ENCODE measurements at regions not wholly inside any gene's neighbourhood (a gene's known extent, or its start where the extent isn't known, plus 50 kb on each side); places are given as distances from the start of the nearest gene placed in this dataset.

- TF ChIP-seq, protein P1, sequence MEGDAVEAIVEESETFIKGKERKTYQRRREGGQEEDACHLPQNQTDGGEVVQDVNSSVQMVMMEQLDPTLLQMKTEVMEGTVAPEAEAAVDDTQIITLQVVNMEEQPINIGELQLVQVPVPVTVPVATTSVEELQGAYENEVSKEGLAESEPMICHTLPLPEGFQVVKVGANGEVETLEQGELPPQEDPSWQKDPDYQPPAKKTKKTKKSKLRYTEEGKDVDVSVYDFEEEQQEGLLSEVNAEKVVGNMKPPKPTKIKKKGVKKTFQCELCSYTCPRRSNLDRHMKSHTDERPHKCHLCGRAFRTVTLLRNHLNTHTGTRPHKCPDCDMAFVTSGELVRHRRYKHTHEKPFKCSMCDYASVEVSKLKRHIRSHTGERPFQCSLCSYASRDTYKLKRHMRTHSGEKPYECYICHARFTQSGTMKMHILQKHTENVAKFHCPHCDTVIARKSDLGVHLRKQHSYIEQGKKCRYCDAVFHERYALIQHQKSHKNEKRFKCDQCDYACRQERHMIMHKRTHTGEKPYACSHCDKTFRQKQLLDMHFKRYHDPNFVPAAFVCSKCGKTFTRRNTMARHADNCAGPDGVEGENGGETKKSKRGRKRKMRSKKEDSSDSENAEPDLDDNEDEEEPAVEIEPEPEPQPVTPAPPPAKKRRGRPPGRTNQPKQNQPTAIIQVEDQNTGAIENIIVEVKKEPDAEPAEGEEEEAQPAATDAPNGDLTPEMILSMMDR (IDR thresholded peaks at IDR 0.05) = no peak
- no peak for TF ChIP-seq POLR2A (IDR thresholded peaks at IDR 0.05)
Observed at GRCh38 chr2:153100151-153100550, 378.4 kb downstream of the RPRM start.
